Panc1 (cell line): ENCODE measurements at regions not wholly inside any gene's neighbourhood (a gene's known extent, or its start where the extent isn't known, plus 50 kb on each side); places are given as distances from the start of the nearest gene placed in this dataset.

Experiments
- ATAC-seq: fragments of 200-7000 bp; cut with Tn5 transposase; 2 replicates; pipeline ENCODE4 v1.9.1; 2020; ENCODE audit warnings: mild to moderate bottlenecking, moderate library complexity
- BruUV-seq: library from RNA; stranded (reverse); fragments of 400-500 nt; replicated peaks from 2 replicates; lab custom pipeline; 2021; lab: Mats Ljungman, UMichigan
- CTCF ChIA-PET: fragments of 300-600 bp; sonication (Branson Sonifier 250); formaldehyde crosslinking; loops from one replicate; lab custom pipeline; 2022; ENCODE audit warnings: antibody characterized with exemption; lab: Charles Lee
- POLR2A ChIA-PET: fragments of 300-600 bp; sonication (Branson Sonifier 250); formaldehyde crosslinking; loops from one replicate; lab custom pipeline; 2022; ENCODE audit warnings: antibody characterized with exemption; lab: Charles Lee
- DNase-seq: peaks from one replicate; pipeline ENCODE4 v3.0.0-alpha.2; 2010; ENCODE audit warnings: low read depth, low spot score
- H3K27ac ChIP-seq: 2 replicates; pipeline ENCODE4 v1.5.1; 2011; ENCODE audit warnings: mild to moderate bottlenecking, low read length, inconsistent platforms
- H3K27me3 ChIP-seq: fragments of 200-500 bp; sonication (Bioruptor generic); 2 replicates; pipeline ENCODE4 v1.6.0; 2014; ENCODE audit warnings: low read length, inconsistent platforms; ENCODE audit not compliant: control insufficient read depth, insufficient read depth
- H3K36me3 ChIP-seq: fragments of 200-500 bp; sonication (Bioruptor generic); 2 replicates; pipeline ENCODE4 v1.5.1; 2014; ENCODE audit warnings: inconsistent platforms, mild to moderate bottlenecking, low read length, moderate library complexity; ENCODE audit not compliant: control insufficient read depth, insufficient read depth
- H3K4me1 ChIP-seq: 2 replicates; pipeline ENCODE4 v1.5.1; 2011; ENCODE audit warnings: inconsistent platforms, mild to moderate bottlenecking, low read length, moderate library complexity; ENCODE audit not compliant: control insufficient read depth, insufficient read depth
- H3K4me3 ChIP-seq, 2 experiments: 2 replicates each; pipeline ENCODE4 v1.5.1; 2011 to 2012; ENCODE audit warnings: low read depth in 2 of 2, low read length in 2 of 2, mild to moderate bottlenecking in 2 of 2, inconsistent platforms in 1 of 2, moderate library complexity in 1 of 2
- H3K9me3 ChIP-seq: fragments of 200-500 bp; sonication (Bioruptor generic); 2 replicates; pipeline ENCODE4 v1.5.1; 2014; ENCODE audit warnings: low read depth, mild to moderate bottlenecking, inconsistent platforms, low read length, moderate library complexity; ENCODE audit not compliant: control insufficient read depth, insufficient read depth
- CTCF ChIP-seq: fragments of 450-650 bp; IDR thresholded peaks from 2 replicates; pipeline ENCODE4 v1.5.1; 2017; ENCODE audit warnings: mild to moderate bottlenecking
- POLR2AphosphoS5 ChIP-seq: IDR thresholded peaks from 2 replicates; pipeline ENCODE4 v1.6.1; 2012; ENCODE audit warnings: mild to moderate bottlenecking, low read depth, low read length, moderate library complexity
- SIN3A ChIP-seq: IDR thresholded peaks from 2 replicates; pipeline ENCODE4 v1.6.1; 2012; ENCODE audit warnings: low read depth, mild to moderate bottlenecking, low read length, moderate library complexity, borderline replicate concordance; ENCODE audit not compliant: insufficient read depth
- TCF7L2 ChIP-seq: IDR thresholded peaks from 2 replicates; pipeline ENCODE4 v1.6.1; 2011; ENCODE audit warnings: mild to moderate bottlenecking, low read depth, low read length, inconsistent platforms
- in situ Hi-C: cut with HindIII; loops from 2 replicates; pipeline ENCODE4 v1.10.0; 2016; ENCODE audit warnings: low sequenced_read_pairs, low pct_unique_long_range_greater_than_20kb
- intact Hi-C: fragments of 100-400 bp; cut with micrococcal nuclease; formaldehyde crosslinking; loops from one replicate; pipeline ENCODE4 v1.10.0; 2022; ENCODE audit not compliant: unreplicated experiment
- TF ChIP-seq, protein P1 (sequence below), 2 experiments: IDR thresholded peaks; 2 replicates each; pipeline ENCODE4 v1.6.1; 2011 to 2012; ENCODE audit warnings: low read depth in 2 of 2, control low read depth in 1 of 2, low read length in 1 of 2, mild to moderate bottlenecking in 1 of 2, moderate library complexity in 1 of 2; ENCODE audit not compliant: insufficient read depth in 1 of 2

- Histone ChIP-seq H3K27ac (no peak overlapping the region), H3K4me3 (no peak overlapping the region), H3K36me3 (no peaks in the 10 kb centered on the region), H3K4me1 (no peaks in the 10 kb centered on the region), H3K9me3 (no peaks in the 10 kb centered on the region), H3K27me3 (no peaks in the 10 kb centered on the region)
- BruUV-seq: no TSS peak
- ChIA-PET POLR2A (no interaction called here), CTCF (no interaction called here)
- intact Hi-C loops (loop anchor here (5.0 kb wide), 1 partner anchor 806 kb away; no protein-coding TSS in a partner anchor), in situ Hi-C loops (no loop called here)
- DNase-seq (peak; percentile 36), ATAC-seq (peak; percentile 80; the same call in 1 of the 2 replicates)
- TF ChIP-seq, protein P1, sequence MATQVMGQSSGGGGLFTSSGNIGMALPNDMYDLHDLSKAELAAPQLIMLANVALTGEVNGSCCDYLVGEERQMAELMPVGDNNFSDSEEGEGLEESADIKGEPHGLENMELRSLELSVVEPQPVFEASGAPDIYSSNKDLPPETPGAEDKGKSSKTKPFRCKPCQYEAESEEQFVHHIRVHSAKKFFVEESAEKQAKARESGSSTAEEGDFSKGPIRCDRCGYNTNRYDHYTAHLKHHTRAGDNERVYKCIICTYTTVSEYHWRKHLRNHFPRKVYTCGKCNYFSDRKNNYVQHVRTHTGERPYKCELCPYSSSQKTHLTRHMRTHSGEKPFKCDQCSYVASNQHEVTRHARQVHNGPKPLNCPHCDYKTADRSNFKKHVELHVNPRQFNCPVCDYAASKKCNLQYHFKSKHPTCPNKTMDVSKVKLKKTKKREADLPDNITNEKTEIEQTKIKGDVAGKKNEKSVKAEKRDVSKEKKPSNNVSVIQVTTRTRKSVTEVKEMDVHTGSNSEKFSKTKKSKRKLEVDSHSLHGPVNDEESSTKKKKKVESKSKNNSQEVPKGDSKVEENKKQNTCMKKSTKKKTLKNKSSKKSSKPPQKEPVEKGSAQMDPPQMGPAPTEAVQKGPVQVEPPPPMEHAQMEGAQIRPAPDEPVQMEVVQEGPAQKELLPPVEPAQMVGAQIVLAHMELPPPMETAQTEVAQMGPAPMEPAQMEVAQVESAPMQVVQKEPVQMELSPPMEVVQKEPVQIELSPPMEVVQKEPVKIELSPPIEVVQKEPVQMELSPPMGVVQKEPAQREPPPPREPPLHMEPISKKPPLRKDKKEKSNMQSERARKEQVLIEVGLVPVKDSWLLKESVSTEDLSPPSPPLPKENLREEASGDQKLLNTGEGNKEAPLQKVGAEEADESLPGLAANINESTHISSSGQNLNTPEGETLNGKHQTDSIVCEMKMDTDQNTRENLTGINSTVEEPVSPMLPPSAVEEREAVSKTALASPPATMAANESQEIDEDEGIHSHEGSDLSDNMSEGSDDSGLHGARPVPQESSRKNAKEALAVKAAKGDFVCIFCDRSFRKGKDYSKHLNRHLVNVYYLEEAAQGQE (IDR thresholded peaks at IDR 0.05; ENCODE audit: insufficient read depth in 1 of 2, low read depth in 2 of 2, low read length in 1 of 2): no peak
- TF ChIP-seq CTCF: peak; percentile 84
Measured at GRCh38 chr4:187606581-187606980, 389.0 kb upstream of the ZFP42 start.

DNA sequence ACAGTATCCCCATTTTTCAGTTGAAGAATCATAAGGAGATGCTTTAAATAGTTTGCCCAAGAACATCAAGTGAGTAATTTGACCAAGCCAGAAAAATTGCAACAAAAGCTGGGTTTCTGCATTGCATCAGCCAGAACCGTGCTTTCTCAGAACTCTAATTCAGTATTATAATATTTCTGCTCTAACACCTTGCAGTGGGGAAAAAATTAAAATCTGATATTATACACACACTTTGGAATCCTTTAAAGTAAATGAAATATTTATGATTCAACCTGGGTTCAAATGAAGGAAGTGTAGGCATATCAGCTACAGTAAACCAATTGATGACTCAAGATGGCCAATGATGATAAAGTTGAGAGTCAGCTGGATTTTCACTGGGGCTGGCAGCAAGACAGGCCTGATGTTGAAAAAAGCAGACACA lies 387.6 kb upstream of the ZFP42 start:
- no peak for TF ChIP-seq POLR2AphosphoS5
- no peak for TF ChIP-seq TCF7L2
- TF ChIP-seq, protein P1 (IDR thresholded peaks at IDR 0.05; ENCODE audit: insufficient read depth in 1 of 2, low read depth in 2 of 2, low read length in 1 of 2): no peak
- no peak for TF ChIP-seq CTCF
- TF ChIP-seq SIN3A: no peak
- intact Hi-C loops (loop anchor here (5.0 kb wide), 1 partner anchor 804 kb away; no protein-coding TSS in a partner anchor), in situ Hi-C loops (no loop called here)
- CTCF ChIA-PET: no interaction called here
- no peaks in the 10 kb centered on the region for H3K36me3 ChIP-seq
- H3K27me3 ChIP-seq: no peaks in the 10 kb centered on the region
- H3K27ac ChIP-seq: no peak overlapping the region; the same call in 1 of the 2 replicates
- no TSS peak for BruUV-seq
- ATAC-seq (no peak), DNase-seq (no peak)
- H3K4me3 ChIP-seq: no peak overlapping the region
- no peaks in the 10 kb centered on the region for H3K4me1 ChIP-seq
- H3K9me3 ChIP-seq: no peaks in the 10 kb centered on the region
- POLR2A ChIA-PET: interaction anchor here (0.7 kb wide), 1 partner anchor 832 kb away, joined by 6 read pairs; no protein-coding TSS in a partner anchor
